Activated naive CD4-positive, alpha-beta T cell treated with anti-CD3 and anti-CD28 coated beads, Interleukin-2, amount 50 U/mL, for 72 hours (primary cell): ENCODE measurements at regions not wholly inside any gene's neighbourhood (a gene's known extent, or its start where the extent isn't known, plus 50 kb on each side); places are given as distances from the start of the nearest gene placed in this dataset.

Experiments used
- ATAC-seq, 2 donors: fragments of 150-1000 bp; cut with Tn5 transposase; 2 replicates each; pipeline ENCODE4 v1.10.0; 2021; ENCODE audit warnings: mild to moderate bottlenecking in 2 of 2, moderate library complexity in 2 of 2
- DNase-seq, 2 donors: peaks; one replicate each; pipeline ENCODE4 v3.0.0; 2021 to 2022; ENCODE audit warnings: low spot score in 2 of 2
- H3K27ac Mint-ChIP-seq, 2 donors: one replicate each; pipeline ENCODE4 v1.8.0; 2022; ENCODE audit warnings: mild to moderate bottlenecking in 2 of 2, mixed read lengths in 2 of 2
- H3K36me3 Mint-ChIP-seq, 2 donors: one replicate each; pipeline ENCODE4 v1.8.0; 2022; ENCODE audit warnings: mixed read lengths in 2 of 2
- H3K9me3 Mint-ChIP-seq, 2 donors: one replicate each; pipeline ENCODE4 v1.8.0; 2022; ENCODE audit warnings: mixed read lengths in 2 of 2

- no peak for DNase-seq
- Mint-ChIP-seq H3K27ac (no peak overlapping the region), H3K9me3 (peaks cover 4 to 12% of the 10 kb centered on the region in 2 donors), H3K36me3 (no peaks in the 10 kb centered on the region)
- ATAC-seq, result no peak
Observed at GRCh38 chr20:6920991-6921613, 153.6 kb downstream of the BMP2 start.

- Mint-ChIP-seq H3K9me3 (peaks cover 9 to 17% of the 10 kb centered on the region in 2 donors), H3K36me3 (peaks cover 0 to 5% of the 10 kb centered on the region in 2 donors), H3K27ac (no peak overlapping the region)
- DNase-seq (no peak), ATAC-seq (no peak)
Observed at GRCh38 chr20:6921717-6922386, 154.4 kb downstream of the BMP2 start.

GRCh38 chr20:6924681-6925080 lies 157.2 kb downstream of the BMP2 start:
- H3K27ac Mint-ChIP-seq, result no peak overlapping the region
- DNase-seq, result no peak
- peaks cover 0 to 6% of the 10 kb centered on the region in 2 donors for H3K36me3 Mint-ChIP-seq
- peaks cover 9 to 16% of the 10 kb centered on the region in 2 donors for H3K9me3 Mint-ChIP-seq
- no peak for ATAC-seq

- Mint-ChIP-seq H3K27ac (no peak overlapping the region), H3K36me3 (peaks cover 0 to 6% of the 10 kb centered on the region in 2 donors), H3K9me3 (peaks cover 17 to 23% of the 10 kb centered on the region in 2 donors)
- no peak for DNase-seq
- ATAC-seq, result no peak
Observed at GRCh38 chr20:6925744-6926278, 158.3 kb downstream of the BMP2 start.

- no peak for DNase-seq
- Mint-ChIP-seq H3K36me3 (no peaks in the 10 kb centered on the region), H3K27ac (no peak overlapping the region), H3K9me3 (peaks cover 0 to 15% of the 10 kb centered on the region in 2 donors)
- no peak for ATAC-seq
Observed at GRCh38 chr20:6940048-6940447, 172.6 kb downstream of the BMP2 start.

GRCh38 chr20:6940876-6941275 lies 173.4 kb downstream of the BMP2 start:
- Mint-ChIP-seq H3K9me3 (peaks cover 0 to 15% of the 10 kb centered on the region in 2 donors), H3K36me3 (no peaks in the 10 kb centered on the region), H3K27ac (no peak overlapping the region)
- DNase-seq, result no peak
- ATAC-seq, result no peak

GRCh38 chr20:6941571-6941970 lies 174.1 kb downstream of the BMP2 start:
- Mint-ChIP-seq H3K9me3 (peaks cover 0 to 15% of the 10 kb centered on the region in 2 donors), H3K36me3 (no peaks in the 10 kb centered on the region)

GRCh38 chr20:6942266-6942665 lies 174.8 kb downstream of the BMP2 start:
- Mint-ChIP-seq H3K9me3 (peaks cover 0 to 9% of the 10 kb centered on the region in 2 donors), H3K27ac (no peak overlapping the region), H3K36me3 (no peaks in the 10 kb centered on the region)
- ATAC-seq (no peak), DNase-seq (no peak)

More at GRCh38 chr20:6941571-6941970, 174.1 kb downstream of the BMP2 start:
- ATAC-seq, result no peak
- DNase-seq, result no peak
- H3K27ac Mint-ChIP-seq, result no peak overlapping the region

GRCh38 chr20:6944292-6944691 lies 176.8 kb downstream of the BMP2 start:
- H3K9me3 Mint-ChIP-seq, result peaks cover 0 to 5% of the 10 kb centered on the region in 2 donors
- no peaks in the 10 kb centered on the region for H3K36me3 Mint-ChIP-seq
- no peak for DNase-seq
- ATAC-seq, result no peak
- H3K27ac Mint-ChIP-seq, result no peak overlapping the region

- no peak for ATAC-seq
- H3K27ac Mint-ChIP-seq, result no peak overlapping the region
- H3K9me3 Mint-ChIP-seq, result peaks cover 18 to 23% of the 10 kb centered on the region in 2 donors
- H3K36me3 Mint-ChIP-seq, result no peaks in the 10 kb centered on the region
- DNase-seq, result no peak
Observed at GRCh38 chr20:6953611-6954010, 186.1 kb downstream of the BMP2 start.

- no peak overlapping the region for H3K27ac Mint-ChIP-seq
- H3K36me3 Mint-ChIP-seq, result no peaks in the 10 kb centered on the region
- ATAC-seq (no peak), DNase-seq (no peak)
- peaks cover 18 to 23% of the 10 kb centered on the region in 2 donors for H3K9me3 Mint-ChIP-seq
Observed at GRCh38 chr20:6954219-6954618, 186.7 kb downstream of the BMP2 start.

- no peak overlapping the region for H3K27ac Mint-ChIP-seq
- no peak for ATAC-seq
- H3K9me3 Mint-ChIP-seq, result peaks cover 11 to 18% of the 10 kb centered on the region in 2 donors
- no peak for DNase-seq
- no peaks in the 10 kb centered on the region for H3K36me3 Mint-ChIP-seq
Observed at GRCh38 chr20:6956056-6956455, 188.6 kb downstream of the BMP2 start.

- ATAC-seq, result no peak
- Mint-ChIP-seq H3K9me3 (peaks cover 8 to 15% of the 10 kb centered on the region in 2 donors), H3K27ac (no peak overlapping the region), H3K36me3 (no peaks in the 10 kb centered on the region)
- DNase-seq, result no peak
Observed at GRCh38 chr20:6956574-6956973, 189.1 kb downstream of the BMP2 start.

GRCh38 chr20:6959900-6960312 lies 192.4 kb downstream of the BMP2 start:
- no peaks in the 10 kb centered on the region for H3K36me3 Mint-ChIP-seq
- ATAC-seq (no peak), DNase-seq (no peak)
- H3K9me3 Mint-ChIP-seq, result peaks cover 6 to 15% of the 10 kb centered on the region in 2 donors
- no peak overlapping the region for H3K27ac Mint-ChIP-seq

- DNase-seq (no peak), ATAC-seq (no peak)
- no peak overlapping the region for H3K27ac Mint-ChIP-seq
- peaks cover 10 to 18% of the 10 kb centered on the region in 2 donors for H3K9me3 Mint-ChIP-seq
- H3K36me3 Mint-ChIP-seq, result no peaks in the 10 kb centered on the region
Observed at GRCh38 chr20:6966721-6967120, 199.2 kb downstream of the BMP2 start.

- H3K36me3 Mint-ChIP-seq, result no peaks in the 10 kb centered on the region
- no peak for DNase-seq
- H3K9me3 Mint-ChIP-seq, result peaks cover 8 to 12% of the 10 kb centered on the region in 2 donors
- no peak overlapping the region for H3K27ac Mint-ChIP-seq
- no peak for ATAC-seq
Observed at GRCh38 chr20:6974838-6975237, 207.4 kb downstream of the BMP2 start.

- ATAC-seq (no peak), DNase-seq (no peak)
- peaks cover 8 to 12% of the 10 kb centered on the region in 2 donors for H3K9me3 Mint-ChIP-seq
- H3K27ac Mint-ChIP-seq, result no peak overlapping the region
- no peaks in the 10 kb centered on the region for H3K36me3 Mint-ChIP-seq
Observed at GRCh38 chr20:6975311-6975710, 207.8 kb downstream of the BMP2 start.
